CD4-positive, alpha-beta T cell (primary cell): ENCODE measurements at regions not wholly inside any gene's neighbourhood (a gene's known extent, or its start where the extent isn't known, plus 50 kb on each side); places are given as distances from the start of the nearest gene placed in this dataset.

ENCODE experiments used
- ATAC-seq: fragments of 200-7000 bp; cut with Tn5 transposase; one replicate; pipeline ENCODE4 v1.10.0; 2022; ENCODE audit warnings: mild to moderate bottlenecking; ENCODE audit not compliant: poor library complexity
- CTCF ChIA-PET: fragments of 350-600 bp; sonication (Branson Sonifier 250); formaldehyde crosslinking; loops from one replicate; lab custom pipeline; 2021; ENCODE audit warnings: antibody characterized with exemption, inconsistent platforms; lab: Charles Lee
- POLR2A ChIA-PET: fragments of 350-600 bp; sonication (Branson Sonifier 250); formaldehyde crosslinking; loops from one replicate; lab custom pipeline; 2021; ENCODE audit warnings: antibody characterized with exemption, inconsistent platforms; lab: Charles Lee
- DNase-seq, 14 experiments: peaks; one replicate each; pipeline ENCODE4 v3.0.0-alpha.2; 2013 to 2020; ENCODE audit warnings: mixed read lengths in 2 of 14
- H3K27ac ChIP-seq, 2 donors: one replicate each; pipeline versions ENCODE4 v1.5.1 to v1.7.0; 2013; ENCODE audit warnings: low read length in 2 of 2, low read depth in 1 of 2, mild to moderate bottlenecking in 1 of 2
- H3K27me3 ChIP-seq, 2 experiments: 1 replicate in 1 of 2; 2 replicates in 1 of 2; pipeline versions ENCODE4 v1.6.1 to v1.7.0; 2013; ENCODE audit warnings: low read length in 2 of 2, control low read depth in 1 of 2, mild to moderate bottlenecking in 1 of 2, moderate library complexity in 1 of 2; ENCODE audit not compliant: insufficient read depth in 2 of 2, control insufficient read depth in 1 of 2
- H3K36me3 ChIP-seq: one replicate; pipeline ENCODE4 v1.6.1; 2013; ENCODE audit warnings: low read length, control low read depth; ENCODE audit not compliant: insufficient read depth
- H3K4me1 ChIP-seq: one replicate; pipeline ENCODE4 v1.6.1; 2013; ENCODE audit warnings: low read length, control low read depth; ENCODE audit not compliant: insufficient read depth
- H3K4me3 ChIP-seq: one replicate; pipeline ENCODE4 v1.5.1; 2013; ENCODE audit warnings: mild to moderate bottlenecking, low read length, moderate library complexity
- H3K9me3 ChIP-seq, 2 experiments: 1 replicate in 1 of 2; 2 replicates in 1 of 2; pipeline versions ENCODE4 v1.6.1 to v1.7.0; 2013; ENCODE audit warnings: low read length in 2 of 2, mild to moderate bottlenecking in 2 of 2, control low read depth in 1 of 2, moderate library complexity in 1 of 2; ENCODE audit not compliant: control insufficient read depth in 1 of 2, insufficient read depth in 1 of 2
- H3K27ac Mint-ChIP-seq: one replicate; pipeline ENCODE4 v1.8.0; 2020; ENCODE audit warnings: mixed read lengths
- H3K27me3 Mint-ChIP-seq: one replicate; pipeline ENCODE4 v1.8.0; 2021; ENCODE audit warnings: mixed read lengths
- H3K36me3 Mint-ChIP-seq: one replicate; pipeline ENCODE4 v1.8.0; 2021; ENCODE audit warnings: low read depth, mixed read lengths
- H3K4me1 Mint-ChIP-seq: one replicate; pipeline ENCODE4 v1.8.0; 2021; ENCODE audit warnings: low read depth, mixed read lengths
- H3K4me3 Mint-ChIP-seq: one replicate; pipeline ENCODE4 v1.8.0; 2020; ENCODE audit warnings: mild to moderate bottlenecking, mixed read lengths
- H3K9me3 Mint-ChIP-seq: one replicate; pipeline ENCODE4 v1.8.0; 2020; ENCODE audit warnings: mixed read lengths
- intact Hi-C, 2 experiments: fragments of 100-400 bp; cut with DNase I in 1 of 2; cut with micrococcal nuclease in 1 of 2; formaldehyde crosslinking; loops; one replicate each; pipeline versions ENCODE4 v1.15.1 to v1.9.0; 2023 to 2025; cut with DNase I, micrococcal nuclease
- TF ChIP-seq, protein P1 (sequence below): fragments of 200-600 bp; IDR thresholded peaks from one replicate; pipeline ENCODE4 v1.8.0; 2022; ENCODE audit warnings: antibody characterized with exemption, mild to moderate bottlenecking

- CTCF ChIA-PET, result no interaction called here
- Mint-ChIP-seq H3K27ac (no peak overlapping the region), H3K27me3 (no peaks in the 10 kb centered on the region), H3K9me3 (peaks cover 5% of the 10 kb centered on the region), H3K36me3 (no peaks in the 10 kb centered on the region), H3K4me1 (no peaks in the 10 kb centered on the region), H3K4me3 (no peak overlapping the region)
- Histone ChIP-seq H3K27ac (no peak overlapping the region), H3K27me3 (no peaks in the 10 kb centered on the region), H3K4me1 (no peaks in the 10 kb centered on the region), H3K4me3 (no peak overlapping the region), H3K36me3 (no peaks in the 10 kb centered on the region), H3K9me3 (peaks cover 0 to 10% of the 10 kb centered on the region in 2 experiments)
- DNase-seq (no peak), ATAC-seq (no peak)
- POLR2A ChIA-PET, result no interaction called here
- TF ChIP-seq, protein P1, sequence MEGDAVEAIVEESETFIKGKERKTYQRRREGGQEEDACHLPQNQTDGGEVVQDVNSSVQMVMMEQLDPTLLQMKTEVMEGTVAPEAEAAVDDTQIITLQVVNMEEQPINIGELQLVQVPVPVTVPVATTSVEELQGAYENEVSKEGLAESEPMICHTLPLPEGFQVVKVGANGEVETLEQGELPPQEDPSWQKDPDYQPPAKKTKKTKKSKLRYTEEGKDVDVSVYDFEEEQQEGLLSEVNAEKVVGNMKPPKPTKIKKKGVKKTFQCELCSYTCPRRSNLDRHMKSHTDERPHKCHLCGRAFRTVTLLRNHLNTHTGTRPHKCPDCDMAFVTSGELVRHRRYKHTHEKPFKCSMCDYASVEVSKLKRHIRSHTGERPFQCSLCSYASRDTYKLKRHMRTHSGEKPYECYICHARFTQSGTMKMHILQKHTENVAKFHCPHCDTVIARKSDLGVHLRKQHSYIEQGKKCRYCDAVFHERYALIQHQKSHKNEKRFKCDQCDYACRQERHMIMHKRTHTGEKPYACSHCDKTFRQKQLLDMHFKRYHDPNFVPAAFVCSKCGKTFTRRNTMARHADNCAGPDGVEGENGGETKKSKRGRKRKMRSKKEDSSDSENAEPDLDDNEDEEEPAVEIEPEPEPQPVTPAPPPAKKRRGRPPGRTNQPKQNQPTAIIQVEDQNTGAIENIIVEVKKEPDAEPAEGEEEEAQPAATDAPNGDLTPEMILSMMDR, result no peak
- intact Hi-C loops, result no loop called here
These were observed 437.4 kb downstream of the NR2F2 start for GRCh38 chr15:96767703-96768434.

DNA sequence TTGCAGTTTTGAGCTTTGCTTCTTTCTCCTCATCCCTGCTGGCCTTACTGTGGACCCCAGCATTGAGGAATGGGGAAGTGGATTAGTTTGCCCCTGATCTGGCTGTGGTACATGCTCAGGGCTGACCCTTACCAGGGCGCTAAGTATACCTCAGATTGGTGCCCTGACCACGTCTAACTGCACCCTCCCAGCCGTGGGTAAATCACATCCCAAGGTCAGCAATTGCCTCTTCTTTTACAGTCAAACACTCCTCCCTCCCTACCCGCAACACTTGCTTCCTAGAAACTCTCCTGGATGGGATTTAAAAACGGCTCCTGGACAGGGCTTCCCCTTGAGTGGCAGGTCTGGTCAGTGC lies 437.9 kb downstream of the NR2F2 start:
- H3K9me3 ChIP-seq, result peaks cover 0 to 10% of the 10 kb centered on the region in 2 experiments
- ChIA-PET POLR2A (no interaction called here), CTCF (no interaction called here)
- no peak overlapping the region for H3K4me3 Mint-ChIP-seq
- no peaks in the 10 kb centered on the region for H3K36me3 ChIP-seq
- H3K4me1 ChIP-seq, result no peaks in the 10 kb centered on the region
- H3K9me3 Mint-ChIP-seq, result peaks cover 5% of the 10 kb centered on the region
- no peaks in the 10 kb centered on the region for H3K36me3 Mint-ChIP-seq
- H3K27me3 ChIP-seq, result no peaks in the 10 kb centered on the region
- H3K27me3 Mint-ChIP-seq, result no peaks in the 10 kb centered on the region
- no peak overlapping the region for H3K4me3 ChIP-seq
- no peak for DNase-seq
- TF ChIP-seq, protein P1, result no peak
- ATAC-seq, result no peak
- H3K27ac Mint-ChIP-seq, result no peak overlapping the region
- intact Hi-C loops, result no loop called here
- no peaks in the 10 kb centered on the region for H3K4me1 Mint-ChIP-seq
- no peak overlapping the region for H3K27ac ChIP-seq

GRCh38 chr15:96771035-96771434 lies 440.5 kb downstream of the NR2F2 start:
- no peak overlapping the region for H3K27ac ChIP-seq
- no peak overlapping the region for H3K27ac Mint-ChIP-seq
- H3K27me3 ChIP-seq, result no peaks in the 10 kb centered on the region
- ChIA-PET POLR2A (no interaction called here), CTCF (no interaction called here)
- H3K4me1 Mint-ChIP-seq, result no peaks in the 10 kb centered on the region
- H3K9me3 ChIP-seq, result no peaks in the 10 kb centered on the region
- H3K9me3 Mint-ChIP-seq, result peaks cover 6% of the 10 kb centered on the region
- no peaks in the 10 kb centered on the region for H3K4me1 ChIP-seq
- no peaks in the 10 kb centered on the region for H3K27me3 Mint-ChIP-seq
- TF ChIP-seq, protein P1, result no peak
- no peaks in the 10 kb centered on the region for H3K36me3 Mint-ChIP-seq
- DNase-seq (no peak), ATAC-seq (no peak)
- no peaks in the 10 kb centered on the region for H3K36me3 ChIP-seq
- H3K4me3 Mint-ChIP-seq, result no peak overlapping the region
- intact Hi-C loops, result no loop called here
- H3K4me3 ChIP-seq, result no peak overlapping the region
